ENCODE measurements at regions not wholly inside any gene's neighbourhood (a gene's known extent, or its start where the extent isn't known, plus 50 kb on each side); places are given as distances from the start of the nearest gene placed in this dataset.

DNA sequence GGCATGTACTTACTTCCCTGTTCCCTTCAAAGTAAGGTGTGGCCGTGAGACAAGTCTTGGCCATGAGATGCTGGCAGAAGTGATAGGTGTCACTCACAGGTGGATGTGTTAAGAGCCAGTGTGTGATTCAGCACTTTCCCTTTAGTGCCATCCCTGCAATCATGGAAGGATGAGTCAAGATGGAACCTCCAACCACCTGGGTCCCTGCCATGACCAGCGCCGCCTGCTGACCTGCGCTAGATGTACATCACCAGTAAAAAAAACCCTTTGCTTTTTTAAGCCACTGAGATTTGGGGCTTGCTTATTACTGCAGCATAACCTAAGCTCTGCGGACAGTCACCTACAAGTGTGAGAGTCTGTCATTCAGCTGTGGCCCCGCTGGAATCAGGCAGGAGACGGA, 71.7 kb downstream of the TOMM20 start (continued):
- TF ChIP-seq ZNF121 (CRISPR knock-in tag; conservative IDR thresholded peaks at IDR 0.05) = no peak
- no peak for TF ChIP-seq ILF3 (IDR thresholded peaks at IDR 0.05; ENCODE audit: borderline replicate concordance)
- TF ChIP-seq EHMT2 (IDR thresholded peaks at IDR 0.05) = peak; percentile 82
- TF ChIP-seq ATF1 (CRISPR knock-in tag; IDR thresholded peaks at IDR 0.05) = no peak
- TF ChIP-seq ATF1 (tag; IDR thresholded peaks at IDR 0.05) = no peak
- TF ChIP-seq TOE1 (IDR thresholded peaks at IDR 0.05; ENCODE audit: borderline replicate concordance) = peak; percentile 14; the same call in 1 of the 2 replicates
- TF ChIP-seq TOE1 (CRISPR knock-in tag; IDR thresholded peaks at IDR 0.05; ENCODE audit: borderline replicate concordance, low read depth) = no peak
- TF ChIP-seq TFAM (CRISPR knock-in tag; conservative IDR thresholded peaks at IDR 0.05) = no peak
- no peak for TF ChIP-seq RBFOX2 (IDR thresholded peaks at IDR 0.05; ENCODE audit: low read depth, low read length)
- no peak for TF ChIP-seq ZNF778 (CRISPR knock-in tag; IDR thresholded peaks at IDR 0.05)
- TF ChIP-seq SMARCA4 (IDR thresholded peaks at IDR 0.05) = 0 out of 2 replicates have a peak, but pooled peaks have one; percentile 11
- TF ChIP-seq, protein P1, sequence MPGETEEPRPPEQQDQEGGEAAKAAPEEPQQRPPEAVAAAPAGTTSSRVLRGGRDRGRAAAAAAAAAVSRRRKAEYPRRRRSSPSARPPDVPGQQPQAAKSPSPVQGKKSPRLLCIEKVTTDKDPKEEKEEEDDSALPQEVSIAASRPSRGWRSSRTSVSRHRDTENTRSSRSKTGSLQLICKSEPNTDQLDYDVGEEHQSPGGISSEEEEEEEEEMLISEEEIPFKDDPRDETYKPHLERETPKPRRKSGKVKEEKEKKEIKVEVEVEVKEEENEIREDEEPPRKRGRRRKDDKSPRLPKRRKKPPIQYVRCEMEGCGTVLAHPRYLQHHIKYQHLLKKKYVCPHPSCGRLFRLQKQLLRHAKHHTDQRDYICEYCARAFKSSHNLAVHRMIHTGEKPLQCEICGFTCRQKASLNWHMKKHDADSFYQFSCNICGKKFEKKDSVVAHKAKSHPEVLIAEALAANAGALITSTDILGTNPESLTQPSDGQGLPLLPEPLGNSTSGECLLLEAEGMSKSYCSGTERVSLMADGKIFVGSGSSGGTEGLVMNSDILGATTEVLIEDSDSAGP (CRISPR knock-in tag; IDR thresholded peaks at IDR 0.05) = no peak
- TF ChIP-seq ZNF57 (CRISPR knock-in tag; IDR thresholded peaks at IDR 0.05) = no peak
- TF ChIP-seq CREM (IDR thresholded peaks at IDR 0.05; ENCODE audit: low read depth) = 0 out of 2 replicates have a peak, but pooled peaks have one; percentile 28
- TF ChIP-seq, protein P2, sequence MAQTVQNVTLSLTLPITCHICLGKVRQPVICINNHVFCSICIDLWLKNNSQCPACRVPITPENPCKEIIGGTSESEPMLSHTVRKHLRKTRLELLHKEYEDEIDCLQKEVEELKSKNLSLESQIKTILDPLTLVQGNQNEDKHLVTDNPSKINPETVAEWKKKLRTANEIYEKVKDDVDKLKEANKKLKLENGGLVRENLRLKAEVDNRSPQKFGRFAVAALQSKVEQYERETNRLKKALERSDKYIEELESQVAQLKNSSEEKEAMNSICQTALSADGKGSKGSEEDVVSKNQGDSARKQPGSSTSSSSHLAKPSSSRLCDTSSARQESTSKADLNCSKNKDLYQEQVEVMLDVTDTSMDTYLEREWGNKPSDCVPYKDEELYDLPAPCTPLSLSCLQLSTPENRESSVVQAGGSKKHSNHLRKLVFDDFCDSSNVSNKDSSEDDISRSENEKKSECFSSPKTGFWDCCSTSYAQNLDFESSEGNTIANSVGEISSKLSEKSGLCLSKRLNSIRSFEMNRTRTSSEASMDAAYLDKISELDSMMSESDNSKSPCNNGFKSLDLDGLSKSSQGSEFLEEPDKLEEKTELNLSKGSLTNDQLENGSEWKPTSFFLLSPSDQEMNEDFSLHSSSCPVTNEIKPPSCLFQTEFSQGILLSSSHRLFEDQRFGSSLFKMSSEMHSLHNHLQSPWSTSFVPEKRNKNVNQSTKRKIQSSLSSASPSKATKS (CRISPR knock-in tag; IDR thresholded peaks at IDR 0.05) = no peak
- TF ChIP-seq SMARCE1 (IDR thresholded peaks at IDR 0.05) = no peak
- TF ChIP-seq NBN (IDR thresholded peaks at IDR 0.05; ENCODE audit: low read depth) = no peak
- TF ChIP-seq TCFL5 (CRISPR knock-in tag; conservative IDR thresholded peaks at IDR 0.05) = no peak
- no peak for TF ChIP-seq RFX7 (CRISPR knock-in tag; IDR thresholded peaks at IDR 0.05)
- TF ChIP-seq ZNF384 (IDR thresholded peaks at IDR 0.05; ENCODE audit: low read depth, low read length) = peak; percentile 86
- TF ChIP-seq MEIS2 (IDR thresholded peaks at IDR 0.05; ENCODE audit: partially characterized antibody) = peak; percentile 65
- no peak for TF ChIP-seq ZNF586 (CRISPR knock-in tag; conservative IDR thresholded peaks at IDR 0.05)
- TF ChIP-seq, protein P3, sequence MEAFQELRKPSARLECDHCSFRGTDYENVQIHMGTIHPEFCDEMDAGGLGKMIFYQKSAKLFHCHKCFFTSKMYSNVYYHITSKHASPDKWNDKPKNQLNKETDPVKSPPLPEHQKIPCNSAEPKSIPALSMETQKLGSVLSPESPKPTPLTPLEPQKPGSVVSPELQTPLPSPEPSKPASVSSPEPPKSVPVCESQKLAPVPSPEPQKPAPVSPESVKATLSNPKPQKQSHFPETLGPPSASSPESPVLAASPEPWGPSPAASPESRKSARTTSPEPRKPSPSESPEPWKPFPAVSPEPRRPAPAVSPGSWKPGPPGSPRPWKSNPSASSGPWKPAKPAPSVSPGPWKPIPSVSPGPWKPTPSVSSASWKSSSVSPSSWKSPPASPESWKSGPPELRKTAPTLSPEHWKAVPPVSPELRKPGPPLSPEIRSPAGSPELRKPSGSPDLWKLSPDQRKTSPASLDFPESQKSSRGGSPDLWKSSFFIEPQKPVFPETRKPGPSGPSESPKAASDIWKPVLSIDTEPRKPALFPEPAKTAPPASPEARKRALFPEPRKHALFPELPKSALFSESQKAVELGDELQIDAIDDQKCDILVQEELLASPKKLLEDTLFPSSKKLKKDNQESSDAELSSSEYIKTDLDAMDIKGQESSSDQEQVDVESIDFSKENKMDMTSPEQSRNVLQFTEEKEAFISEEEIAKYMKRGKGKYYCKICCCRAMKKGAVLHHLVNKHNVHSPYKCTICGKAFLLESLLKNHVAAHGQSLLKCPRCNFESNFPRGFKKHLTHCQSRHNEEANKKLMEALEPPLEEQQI (IDR thresholded peaks at IDR 0.05) = no peak
- TF ChIP-seq, protein P4, sequence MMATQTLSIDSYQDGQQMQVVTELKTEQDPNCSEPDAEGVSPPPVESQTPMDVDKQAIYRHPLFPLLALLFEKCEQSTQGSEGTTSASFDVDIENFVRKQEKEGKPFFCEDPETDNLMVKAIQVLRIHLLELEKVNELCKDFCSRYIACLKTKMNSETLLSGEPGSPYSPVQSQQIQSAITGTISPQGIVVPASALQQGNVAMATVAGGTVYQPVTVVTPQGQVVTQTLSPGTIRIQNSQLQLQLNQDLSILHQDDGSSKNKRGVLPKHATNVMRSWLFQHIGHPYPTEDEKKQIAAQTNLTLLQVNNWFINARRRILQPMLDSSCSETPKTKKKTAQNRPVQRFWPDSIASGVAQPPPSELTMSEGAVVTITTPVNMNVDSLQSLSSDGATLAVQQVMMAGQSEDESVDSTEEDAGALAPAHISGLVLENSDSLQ (IDR thresholded peaks at IDR 0.05) = peak; percentile 75
- no peak for TF ChIP-seq ZC3H4 (CRISPR knock-in tag; IDR thresholded peaks at IDR 0.05; ENCODE audit: borderline replicate concordance)
- TF ChIP-seq DDX20 (tag; IDR thresholded peaks at IDR 0.05; ENCODE audit: low read depth) = no peak

Measured in K562 (cell line).